ENCODE measurements at regions not wholly inside any gene's neighbourhood (a gene's known extent, or its start where the extent isn't known, plus 50 kb on each side); places are given as distances from the start of the nearest gene placed in this dataset.

DNA sequence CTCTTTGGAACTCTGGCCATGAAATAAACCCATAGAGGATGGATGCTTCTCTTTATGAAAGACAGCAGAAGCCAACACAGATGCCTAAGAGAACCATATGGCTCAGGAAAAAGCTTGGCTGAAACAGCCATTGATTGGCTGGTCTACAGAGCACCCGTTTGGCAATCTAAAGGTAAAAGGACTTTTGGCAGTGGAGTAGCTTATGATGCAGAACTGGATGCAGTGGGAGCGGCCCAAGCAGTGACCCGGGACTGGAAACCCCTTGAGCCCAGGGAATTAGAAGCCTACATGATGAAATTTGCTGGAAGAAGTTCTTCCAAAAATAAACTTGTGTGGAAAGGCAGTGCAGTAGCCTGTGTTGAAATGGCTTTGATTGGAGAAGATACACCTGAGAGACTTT lies 360.2 kb downstream of the NR2F2 start:
- no peak for TF ChIP-seq Cebpa-rat (IDR thresholded peaks at IDR 0.05)
- Histone ChIP-seq H3K4me1 (no peaks in the 10 kb centered on the region), H3K4me2 (no peak overlapping the region), H3K36me3 (no peaks in the 10 kb centered on the region), H3K9ac (no peak overlapping the region), H3K4me3 (no peak overlapping the region), H3K27ac (no peak overlapping the region), H3K9me3 (replicated peaks in 1 of 11) (no peaks in the 10 kb centered on the region), H3K27me3 (no peaks in the 10 kb centered on the region), H4K20me1 (no peaks in the 10 kb centered on the region)

DNA sequence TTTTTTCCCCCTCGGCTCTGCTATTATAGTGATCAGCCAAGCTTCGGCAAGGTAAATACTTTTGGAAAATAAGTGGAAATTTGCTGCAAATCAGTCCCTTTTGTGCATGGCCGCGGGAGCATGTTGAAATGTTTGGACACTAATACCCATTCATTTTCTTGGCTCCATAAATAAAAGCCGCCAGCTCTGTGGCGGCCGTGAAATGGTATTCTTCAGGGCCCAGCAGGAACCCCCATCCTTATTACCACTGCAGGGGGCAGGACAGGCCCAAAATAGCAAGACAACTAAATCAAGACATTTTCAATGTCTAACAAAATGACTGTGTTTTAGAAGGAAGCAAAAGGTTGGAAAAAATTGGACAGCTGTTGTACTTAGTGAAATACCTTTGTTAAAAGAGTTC lies 362.3 kb downstream of the NR2F2 start:
- TF ChIP-seq Cebpa-rat (IDR thresholded peaks at IDR 0.05), result no peak

DNA sequence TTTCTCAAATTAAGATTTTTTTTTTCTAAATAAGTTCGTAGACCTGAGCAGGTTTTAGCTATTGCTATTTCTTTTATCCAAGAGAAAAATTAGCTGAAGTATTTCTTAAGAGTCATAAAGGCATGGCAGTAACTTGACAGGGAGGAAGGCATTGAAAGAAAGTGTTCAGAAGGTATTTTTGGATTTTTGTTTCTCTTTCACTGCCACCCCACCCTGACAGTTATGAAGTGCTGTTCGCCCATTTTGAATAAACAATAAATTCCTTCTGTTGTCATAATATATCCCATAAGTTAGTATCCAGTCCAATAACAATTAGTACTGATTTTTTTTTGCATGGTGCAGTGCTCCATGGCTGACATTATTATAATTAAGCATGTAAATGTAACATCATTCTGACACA lies 363.0 kb downstream of the NR2F2 start:
- no peak overlapping the region for H3K4me2 ChIP-seq
- no peak overlapping the region for H3K27ac ChIP-seq
- no peaks in the 10 kb centered on the region for H3K9me3 ChIP-seq (replicated peaks in 1 of 11)
- H3K36me3 ChIP-seq, result no peaks in the 10 kb centered on the region
- H3K4me1 ChIP-seq, result no peaks in the 10 kb centered on the region
- H3K4me3 ChIP-seq, result no peak overlapping the region
- no peak overlapping the region for H3K9ac ChIP-seq
- no peak for TF ChIP-seq Cebpa-rat (IDR thresholded peaks at IDR 0.05)
- no peaks in the 10 kb centered on the region for H4K20me1 ChIP-seq
- no peaks in the 10 kb centered on the region for H3K27me3 ChIP-seq

More for the DNA sequence above, 362.3 kb downstream of the NR2F2 start:
- Histone ChIP-seq H3K9me3 (replicated peaks in 1 of 11) (no peaks in the 10 kb centered on the region), H3K36me3 (no peaks in the 10 kb centered on the region), H3K4me2 (no peak overlapping the region), H4K20me1 (no peaks in the 10 kb centered on the region), H3K4me3 (no peak overlapping the region), H3K27ac (no peak overlapping the region), H3K4me1 (no peaks in the 10 kb centered on the region), H3K9ac (no peak overlapping the region), H3K27me3 (no peaks in the 10 kb centered on the region)

DNA sequence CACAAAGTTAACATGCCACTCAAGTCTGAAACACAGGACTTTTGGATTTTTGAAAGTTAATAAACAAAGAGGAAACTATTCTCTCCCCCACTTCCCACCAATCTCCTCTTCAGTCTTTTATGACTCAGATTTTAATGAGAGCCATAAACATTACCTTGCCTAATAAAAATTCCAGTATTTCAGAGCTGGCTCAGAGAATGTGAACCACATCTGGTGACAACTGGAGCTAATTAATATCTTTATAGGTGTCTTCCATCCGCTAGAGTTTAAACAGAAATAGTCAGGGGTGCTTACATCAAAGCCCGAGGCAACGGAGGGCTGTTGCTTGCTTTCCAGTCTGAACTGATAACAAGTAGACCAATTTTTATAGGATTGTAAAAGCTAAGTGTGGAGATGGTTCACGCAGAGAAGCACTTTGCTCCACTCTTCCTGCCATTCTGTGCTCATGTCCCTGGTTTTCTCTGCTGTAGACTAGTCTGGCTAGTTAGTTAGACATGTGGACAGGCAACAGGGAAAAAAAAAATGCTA lies 363.6 kb downstream of the NR2F2 start:
- TF ChIP-seq Cebpa-rat (IDR thresholded peaks at IDR 0.05), result no peak
- Histone ChIP-seq H3K27me3 (no peaks in the 10 kb centered on the region), H3K36me3 (no peaks in the 10 kb centered on the region), H3K4me3 (no peak overlapping the region), H3K4me1 (no peaks in the 10 kb centered on the region), H3K4me2 (no peak overlapping the region), H4K20me1 (no peaks in the 10 kb centered on the region), H3K27ac (no peak overlapping the region), H3K9ac (no peak overlapping the region), H3K9me3 (replicated peaks in 1 of 11) (no peaks in the 10 kb centered on the region)

DNA sequence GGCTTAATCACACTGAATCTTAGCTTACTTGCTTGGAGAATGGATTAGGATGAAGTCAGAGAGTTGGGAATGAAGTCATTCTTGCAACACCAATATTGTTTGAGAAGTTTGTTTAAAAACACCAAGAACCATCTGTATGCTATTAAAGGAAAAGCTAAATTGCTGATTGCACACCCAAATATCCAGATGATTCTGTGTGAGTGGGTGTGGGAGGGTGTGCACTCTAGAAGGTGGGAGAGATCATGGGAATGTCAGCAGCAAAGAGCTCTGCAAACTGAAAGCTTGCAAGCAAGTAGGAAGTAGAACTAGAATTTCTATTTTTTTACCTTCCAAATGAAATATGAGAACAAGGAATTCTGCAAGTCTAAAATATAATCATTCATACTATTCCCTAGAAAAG lies 364.9 kb downstream of the NR2F2 start:
- Histone ChIP-seq H3K9ac (no peak overlapping the region), H3K27ac (no peak overlapping the region), H3K27me3 (no peaks in the 10 kb centered on the region), H3K4me2 (no peak overlapping the region), H3K36me3 (no peaks in the 10 kb centered on the region), H3K4me3 (no peak overlapping the region), H4K20me1 (no peaks in the 10 kb centered on the region), H3K9me3 (replicated peaks in 1 of 11) (no peaks in the 10 kb centered on the region), H3K4me1 (no peaks in the 10 kb centered on the region)
- TF ChIP-seq Cebpa-rat (IDR thresholded peaks at IDR 0.05), result no peak

DNA sequence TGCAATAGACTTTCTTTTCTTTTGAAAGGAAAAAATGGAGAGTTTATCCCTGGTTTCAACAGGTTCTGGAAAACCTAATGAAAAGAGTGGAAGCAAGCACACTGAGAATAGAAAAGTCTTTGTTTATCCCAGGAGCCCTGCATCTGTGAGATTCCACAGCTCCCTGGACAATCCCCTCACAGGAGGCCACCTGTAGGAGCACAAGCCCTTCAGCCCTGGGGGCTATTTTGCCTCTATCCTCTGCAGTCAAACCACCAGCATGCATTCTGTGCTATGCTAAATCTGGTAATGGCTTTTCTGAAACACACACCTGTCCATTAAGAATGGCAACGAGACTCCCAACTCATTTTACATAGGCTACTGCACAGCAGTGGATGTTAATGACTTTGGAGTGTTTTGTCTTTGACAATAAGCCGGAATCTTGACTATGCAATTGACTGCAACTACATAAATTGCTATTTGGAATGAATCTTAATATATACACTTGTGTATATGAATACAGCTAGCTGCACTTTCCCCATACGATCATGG lies 369.4 kb downstream of the NR2F2 start:
- no peak overlapping the region for H3K4me2 ChIP-seq
- H3K4me1 ChIP-seq, result no peaks in the 10 kb centered on the region
- no peak overlapping the region for H3K9ac ChIP-seq
- no peak for TF ChIP-seq Cebpa-rat (IDR thresholded peaks at IDR 0.05)
- no peaks in the 10 kb centered on the region for H3K9me3 ChIP-seq (replicated peaks in 1 of 11)
- no peak overlapping the region for H3K4me3 ChIP-seq
- H3K27me3 ChIP-seq, result no peaks in the 10 kb centered on the region
- no peak overlapping the region for H3K27ac ChIP-seq
- no peaks in the 10 kb centered on the region for H4K20me1 ChIP-seq
- H3K36me3 ChIP-seq, result no peaks in the 10 kb centered on the region

DNA sequence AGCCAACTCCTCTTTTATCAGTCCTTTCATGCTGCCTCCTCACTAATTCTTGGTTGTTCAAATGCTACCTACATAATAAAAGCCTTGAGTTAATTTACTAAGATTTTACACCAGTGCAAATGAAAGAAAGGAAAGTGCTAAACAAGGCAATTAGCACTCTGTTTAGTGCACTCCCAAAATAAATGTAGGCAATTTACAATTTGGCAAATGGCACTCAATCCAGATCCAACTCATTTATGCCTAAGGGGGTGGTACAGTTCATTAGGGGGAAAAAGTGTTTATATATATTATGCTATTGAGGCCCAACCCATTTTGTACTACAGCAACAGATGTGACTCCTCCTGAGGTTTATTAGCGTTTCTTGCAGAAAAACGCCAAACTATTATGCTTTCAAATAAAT lies 370.1 kb downstream of the NR2F2 start:
- no peaks in the 10 kb centered on the region for H3K4me1 ChIP-seq
- H3K9me3 ChIP-seq (replicated peaks in 1 of 11), result no peaks in the 10 kb centered on the region
- H3K4me3 ChIP-seq, result no peak overlapping the region
- no peak overlapping the region for H3K9ac ChIP-seq
- no peak overlapping the region for H3K27ac ChIP-seq
- H3K27me3 ChIP-seq, result no peaks in the 10 kb centered on the region
- no peaks in the 10 kb centered on the region for H3K36me3 ChIP-seq
- H4K20me1 ChIP-seq, result no peaks in the 10 kb centered on the region
- H3K4me2 ChIP-seq, result no peak overlapping the region
- no peak for TF ChIP-seq Cebpa-rat (IDR thresholded peaks at IDR 0.05)

DNA sequence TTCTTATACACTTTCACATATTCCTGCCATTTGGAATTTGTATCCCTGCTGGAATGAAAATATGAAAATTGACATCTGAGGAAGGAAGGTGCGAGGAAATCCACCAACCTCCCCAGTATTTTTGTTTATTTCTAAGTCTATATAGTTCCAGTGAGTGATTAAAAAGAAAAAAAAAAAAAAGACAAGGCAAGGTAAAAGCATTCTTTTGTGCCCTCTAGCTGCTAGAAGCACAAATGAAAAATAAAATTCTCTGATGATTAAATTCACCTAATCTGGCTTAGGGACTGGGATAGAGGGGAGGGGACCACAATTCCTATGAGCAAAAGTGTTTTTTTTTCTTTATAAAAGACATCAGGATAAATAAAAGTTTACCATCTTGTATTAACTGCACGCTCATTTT lies 370.9 kb downstream of the NR2F2 start:
- no peaks in the 10 kb centered on the region for H3K4me1 ChIP-seq
- H3K4me3 ChIP-seq, result no peak overlapping the region
- TF ChIP-seq Cebpa-rat (IDR thresholded peaks at IDR 0.05), result no peak
- H3K27ac ChIP-seq, result no peak overlapping the region
- no peaks in the 10 kb centered on the region for H3K9me3 ChIP-seq (replicated peaks in 1 of 11)
- H3K36me3 ChIP-seq, result no peaks in the 10 kb centered on the region
- no peaks in the 10 kb centered on the region for H4K20me1 ChIP-seq
- no peak overlapping the region for H3K4me2 ChIP-seq
- H3K9ac ChIP-seq, result no peak overlapping the region
- no peaks in the 10 kb centered on the region for H3K27me3 ChIP-seq

DNA sequence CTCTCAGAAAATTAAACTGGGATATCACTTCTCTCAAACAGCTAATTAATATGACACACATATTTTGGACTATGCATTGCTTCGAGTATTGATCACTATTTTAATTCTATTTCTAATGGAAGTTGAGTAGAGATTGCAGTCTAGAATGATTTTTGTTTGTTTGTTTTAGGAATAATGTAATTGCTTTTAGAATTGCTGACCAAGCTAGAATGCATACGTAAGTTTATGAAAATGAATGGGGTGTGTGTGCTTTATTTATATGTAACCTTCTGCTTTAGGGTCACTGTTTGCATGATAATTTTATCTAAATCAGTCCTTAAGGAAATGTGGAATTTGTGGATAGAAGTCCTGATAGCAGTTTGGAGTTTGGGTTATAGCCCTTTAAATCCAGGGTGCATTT lies 371.4 kb downstream of the NR2F2 start:
- H3K9ac ChIP-seq, result no peak overlapping the region
- no peak overlapping the region for H3K4me3 ChIP-seq
- H3K36me3 ChIP-seq, result no peaks in the 10 kb centered on the region
- H3K27ac ChIP-seq, result no peak overlapping the region
- no peaks in the 10 kb centered on the region for H4K20me1 ChIP-seq
- H3K9me3 ChIP-seq (replicated peaks in 1 of 11), result no peaks in the 10 kb centered on the region
- no peaks in the 10 kb centered on the region for H3K4me1 ChIP-seq
- TF ChIP-seq Cebpa-rat (IDR thresholded peaks at IDR 0.05), result no peak
- no peaks in the 10 kb centered on the region for H3K27me3 ChIP-seq
- H3K4me2 ChIP-seq, result no peak overlapping the region

DNA sequence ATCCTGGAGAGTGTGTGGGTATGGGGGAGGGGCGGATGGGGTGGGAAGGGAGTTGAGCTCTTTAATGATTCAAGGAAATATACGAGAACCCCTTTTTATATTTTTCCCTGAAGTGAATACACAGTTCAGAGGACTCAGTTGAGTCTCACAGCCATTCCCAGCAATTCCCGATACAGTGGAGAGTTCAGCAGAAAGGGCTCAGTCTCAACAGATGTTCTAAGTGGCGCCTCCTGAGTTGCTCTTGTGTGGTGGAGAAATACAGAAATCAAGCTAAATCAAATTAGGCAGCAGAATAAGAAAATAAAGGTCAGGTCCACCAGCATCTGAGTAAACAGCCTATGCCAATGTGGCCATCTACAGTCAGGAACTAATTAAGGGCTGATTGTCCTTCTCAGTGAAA lies 372.1 kb downstream of the NR2F2 start:
- Histone ChIP-seq H3K36me3 (no peaks in the 10 kb centered on the region), H3K4me1 (no peaks in the 10 kb centered on the region), H3K27me3 (no peaks in the 10 kb centered on the region), H4K20me1 (no peaks in the 10 kb centered on the region), H3K27ac (no peak overlapping the region), H3K9me3 (replicated peaks in 1 of 11) (no peaks in the 10 kb centered on the region), H3K4me3 (no peak overlapping the region), H3K4me2 (no peak overlapping the region), H3K9ac (no peak overlapping the region)
- no peak for TF ChIP-seq Cebpa-rat (IDR thresholded peaks at IDR 0.05)

Measured in BLaER1 treated with 17β-estradiol and CSF1 and Interleukin-3, amounts not matched to agents 10 nM and 100 nM (cell line).